IMR-90 (cell line): ENCODE measurements at regions not wholly inside any gene's neighbourhood (a gene's known extent, or its start where the extent isn't known, plus 50 kb on each side); places are given as distances from the start of the nearest gene placed in this dataset.

Experiments
- ATAC-seq: fragments of 200-7000 bp; cut with Tn5 transposase; 2 replicates; pipeline ENCODE4 v1.9.1; 2020; ENCODE audit warnings: low read depth, mild to moderate bottlenecking, moderate library complexity
- BruUV-seq: library from RNA; stranded (reverse); fragments of 400-500 nt; replicated peaks from 2 replicates; lab custom pipeline; 2021; lab: Mats Ljungman, UMichigan
- CTCF ChIA-PET: fragments of 300-600 bp; formaldehyde crosslinking; extraction: SDS; loops from one replicate; lab custom pipeline; 2021; ENCODE audit warnings: antibody characterized with exemption; lab: Yijun Ruan, JAX
- POLR2A ChIA-PET: fragments of 300-600 bp; sonication (Branson Sonifier 250); formaldehyde crosslinking; loops from one replicate; lab custom pipeline; 2022; ENCODE audit warnings: antibody characterized with exemption; ENCODE audit not compliant: unreplicated experiment; lab: Charles Lee
- DNase-seq: peaks from one replicate; pipeline ENCODE4 v3.0.0; 2013
- H2AFZ ChIP-seq: replicated peaks from 2 replicates; pipeline ENCODE3; 2013; ENCODE audit warnings: low read length, mild to moderate bottlenecking; ENCODE audit not compliant: poor library complexity
- H2AK5ac ChIP-seq: 2 replicates; pipeline ENCODE4 v1.6.1; 2013; ENCODE audit warnings: low read depth, low read length, inconsistent platforms
- H2AK9ac ChIP-seq: replicated peaks from 2 replicates; pipeline ENCODE3; 2013; ENCODE audit warnings: mild to moderate bottlenecking, low read depth, low read length, moderate library complexity; ENCODE audit not compliant: poor library complexity
- H2BK120ac ChIP-seq: 2 replicates; pipeline ENCODE4 v1.6.1; 2013; ENCODE audit warnings: low read depth, low read length, inconsistent platforms
- H2BK15ac ChIP-seq: 3 replicates; pipeline ENCODE4 v1.6.1; 2013; ENCODE audit warnings: low read depth, low read length, inconsistent platforms
- H2BK20ac ChIP-seq: 2 replicates; pipeline ENCODE4 v1.6.1; 2013; ENCODE audit warnings: low read depth, mild to moderate bottlenecking, inconsistent platforms, low read length, moderate library complexity
- H2BK5ac ChIP-seq: 2 replicates; pipeline ENCODE4 v1.6.1; 2013; ENCODE audit warnings: mild to moderate bottlenecking, low read depth, low read length, inconsistent platforms; ENCODE audit not compliant: poor library complexity, severe bottlenecking
- H3K14ac ChIP-seq: replicated peaks from 2 replicates; pipeline ENCODE4 v1.6.1; 2013; ENCODE audit warnings: low read depth, low read length, inconsistent platforms
- H3K18ac ChIP-seq: 2 replicates; pipeline ENCODE4 v1.6.1; 2013; ENCODE audit warnings: low read depth, low read length, control low read depth
- H3K23ac ChIP-seq: 2 replicates; pipeline ENCODE4 v1.6.1; 2013; ENCODE audit warnings: low read depth, low read length, inconsistent platforms
- H3K27ac ChIP-seq: 2 replicates; pipeline ENCODE4 v1.5.1; 2013; ENCODE audit warnings: mild to moderate bottlenecking, control low read depth, low read length; ENCODE audit not compliant: insufficient read depth
- H3K27me3 ChIP-seq: 2 replicates; pipeline ENCODE4 v1.6.1; 2013; ENCODE audit warnings: low read length; ENCODE audit not compliant: control insufficient read depth, insufficient read depth
- H3K36me3 ChIP-seq: 2 replicates; pipeline ENCODE4 v1.6.1; 2013; ENCODE audit warnings: low read length, mixed read lengths; ENCODE audit not compliant: control insufficient read depth, insufficient read depth
- H3K4ac ChIP-seq: 2 replicates; pipeline ENCODE4 v1.6.1; 2013; ENCODE audit warnings: low read depth, low read length, inconsistent platforms
- H3K4me1 ChIP-seq: 2 replicates; pipeline ENCODE4 v1.6.1; 2013; ENCODE audit warnings: low read length, mixed read lengths; ENCODE audit not compliant: control insufficient read depth, insufficient read depth
- H3K4me2 ChIP-seq: 2 replicates; pipeline ENCODE4 v1.6.1; 2013; ENCODE audit warnings: low read depth, mild to moderate bottlenecking, control low read depth, low read length, moderate library complexity
- H3K4me3 ChIP-seq: 2 replicates; pipeline ENCODE4 v1.5.1; 2013; ENCODE audit warnings: low read depth, mild to moderate bottlenecking, control low read depth, low read length, moderate library complexity; ENCODE audit not compliant: insufficient read depth
- H3K56ac ChIP-seq: 2 replicates; pipeline ENCODE4 v1.6.1; 2013; ENCODE audit warnings: low read length, inconsistent platforms; ENCODE audit not compliant: insufficient read depth; ENCODE audit errors: extremely low read depth
- H3K79me1 ChIP-seq, 2 experiments: 2 replicates each; pipeline ENCODE4 v1.6.1; 2013; ENCODE audit warnings: low read length in 2 of 2, inconsistent platforms in 1 of 2, low read depth in 1 of 2
- H3K9ac ChIP-seq: 2 replicates; pipeline ENCODE4 v1.6.1; 2013; ENCODE audit warnings: low read depth, low read length, control low read depth
- H3K9me1 ChIP-seq: 2 replicates; pipeline ENCODE4 v1.6.1; 2013; ENCODE audit warnings: low read length, inconsistent platforms; ENCODE audit not compliant: insufficient read depth
- H3K9me3 ChIP-seq: 2 replicates; pipeline ENCODE4 v1.6.1; 2013; ENCODE audit warnings: low read length; ENCODE audit not compliant: control insufficient read depth, insufficient read depth
- H4K20me1 ChIP-seq: 2 replicates; pipeline ENCODE4 v1.6.1; 2013; ENCODE audit warnings: low read length, inconsistent platforms; ENCODE audit not compliant: insufficient read depth
- H4K5ac ChIP-seq: 2 replicates; pipeline ENCODE4 v1.6.1; 2013; ENCODE audit warnings: mild to moderate bottlenecking, low read depth, low read length, control low read depth
- H4K8ac ChIP-seq, 2 experiments: 2 replicates each; pipeline ENCODE4 v1.6.1; 2013; ENCODE audit warnings: low read depth in 2 of 2, low read length in 2 of 2, control low read depth in 1 of 2, inconsistent platforms in 1 of 2
- H4K91ac ChIP-seq: 2 replicates; pipeline ENCODE4 v1.6.1; 2013; ENCODE audit warnings: low read depth, low read length, inconsistent platforms; ENCODE audit not compliant: insufficient read depth
- CHD1 ChIP-seq: IDR thresholded peaks from 2 replicates; pipeline ENCODE4 v1.6.1; 2012; ENCODE audit warnings: low read depth, low read length, improper control_type of control experiment
- ELK1 ChIP-seq: fragments of 150-350 bp; IDR thresholded peaks from 2 replicates; pipeline ENCODE4 v1.6.1; 2016; ENCODE audit warnings: low read depth, mild to moderate bottlenecking, low read length, moderate library complexity, borderline replicate concordance
- MAFK ChIP-seq: IDR thresholded peaks from 2 replicates; pipeline ENCODE4 v1.6.1; 2012; ENCODE audit warnings: low read depth, low read length, improper control_type of control experiment
- RAD21 ChIP-seq: IDR thresholded peaks from 2 replicates; pipeline ENCODE4 v1.6.1; 2012; ENCODE audit warnings: low read length, improper control_type of control experiment
- RCOR1 ChIP-seq: IDR thresholded peaks from 2 replicates; pipeline ENCODE4 v1.6.1; 2012; ENCODE audit warnings: mild to moderate bottlenecking, low read length, improper control_type of control experiment; ENCODE audit not compliant: insufficient replicate concordance
- RFX5 ChIP-seq: IDR thresholded peaks from 2 replicates; pipeline ENCODE4 v1.8.0; 2012; ENCODE audit warnings: low read depth, mild to moderate bottlenecking, low read length, moderate library complexity
- SMC3 ChIP-seq: fragments of 150-350 bp; IDR thresholded peaks from 2 replicates; pipeline ENCODE4 v1.6.1; 2016; ENCODE audit warnings: low read depth, mild to moderate bottlenecking, antibody characterized with exemption, low read length, moderate library complexity
- WGBS, 2 experiments: methylation state at CpG; one replicate each; pipeline versions ENCODE4 v1.1.5 to v1.1.7; 2013; ENCODE audit warnings: missing lambda C conversion rate in 2 of 2; ENCODE audit not compliant: insufficient read length in 1 of 2; ENCODE audit errors: extremely low coverage in 2 of 2; 5-methylcytosine and 5-hydroxymethylcytosine counted together
- dilution Hi-C: fragments of 300-500 bp; cut with HindIII; formaldehyde crosslinking; loops from one replicate; pipeline ENCODE4 v1.14.3; 2018; ENCODE audit warnings: low sequenced_read_pairs; ENCODE audit not compliant: unreplicated experiment
- in situ Hi-C: fragments of 300-500 bp; cut with MboI; formaldehyde crosslinking; loops from 3 replicates; pipeline ENCODE4 v1.14.3; 2019; ENCODE audit warnings: low sequenced_read_pairs, inconsistent platforms, mixed read lengths
- intact Hi-C: fragments of 100-400 bp; cut with micrococcal nuclease; formaldehyde crosslinking; loops from 2 replicates; pipeline ENCODE4 v1.10.0; 2022

- dilution Hi-C loops = no loop called here
- Histone ChIP-seq H2AK9ac (no peak overlapping the region), H3K4me2 (no peak overlapping the region), H4K5ac (no peak overlapping the region), H3K27me3 (no peaks in the 10 kb centered on the region), H3K4me1 (no peaks in the 10 kb centered on the region), H3K4me3 (no peak overlapping the region), H2BK15ac (no peak overlapping the region), H3K23ac (no peak overlapping the region), H3K36me3 (no peaks in the 10 kb centered on the region), H2BK20ac (no peak overlapping the region), H4K20me1 (no peaks in the 10 kb centered on the region), H3K9me1 (no peaks in the 10 kb centered on the region), H4K91ac (no peak overlapping the region), H3K18ac (no peak overlapping the region), H3K27ac (no peak overlapping the region), H2AFZ (no peak overlapping the region), H3K14ac (no peak overlapping the region), H3K79me1 (no peaks in the 10 kb centered on the region), H3K4ac (no peak overlapping the region), H2AK5ac (no peak overlapping the region), H2BK120ac (no peak overlapping the region), H3K9me3 (no peaks in the 10 kb centered on the region), H2BK5ac (no peak overlapping the region), H4K8ac (no peak overlapping the region), H3K56ac (no peak overlapping the region), H3K9ac (no peak overlapping the region)
- WGBS, 2 experiments = no CpG with 5 or more reads among the region's 2 CpGs
- no peak for ATAC-seq
- DNase-seq = no peak
- ChIA-PET CTCF (interaction anchor here (1.3 kb wide), 1 partner anchor 30 kb away, joined by 4 read pairs; no protein-coding TSS in a partner anchor), POLR2A (no interaction called here)
- no peak for TF ChIP-seq ELK1
- no peak for TF ChIP-seq RFX5
- no peak for TF ChIP-seq MAFK
- no peak for TF ChIP-seq RAD21
- no peak for TF ChIP-seq RCOR1
- no peak for TF ChIP-seq CHD1
- TF ChIP-seq SMC3 = no peak
- no TSS peak for BruUV-seq
- in situ Hi-C loops = no loop called here
- intact Hi-C loops = no loop called here
These were observed 187.3 kb upstream of the MMS22L start for GRCh38 chr6:97470322-97470721.
